Activated effector memory CD4-positive, alpha-beta T cell treated with Interleukin-2 at 50 U/mL for 16 hours (primary cell): ENCODE measurements at regions not wholly inside any gene's neighbourhood (a gene's known extent, or its start where the extent isn't known, plus 50 kb on each side); places are given as distances from the start of the nearest gene placed in this dataset.
"Not testable (repeated sequence)": the region's sequence is repeated elsewhere in the genome, so short reads cannot be mapped to it uniquely, and the experiment has no call there.

Source experiments
- DNase-seq: peaks from one replicate; pipeline ENCODE4 v3.0.0-alpha.2; 2020

- no peak for DNase-seq
Measured at GRCh38 chr12:47367912-47368537, 288.3 kb upstream of the AMIGO2 start.

GRCh38 chr12:47366579-47366978 is 286.8 kb upstream of the AMIGO2 start:
- DNase-seq = no peak

GRCh38 chr12:47366157-47366556 is 286.4 kb upstream of the AMIGO2 start:
- no peak for DNase-seq

GRCh38 chr12:47365443-47366076 is 285.8 kb upstream of the AMIGO2 start:
- DNase-seq = not testable (repeated sequence)

GRCh38 chr12:47364261-47364660 is 284.5 kb upstream of the AMIGO2 start:
- DNase-seq = no peak

GRCh38 chr12:47362126-47362705 is 282.5 kb upstream of the AMIGO2 start:
- DNase-seq = no peak

GRCh38 chr12:47361389-47362021 is 281.7 kb upstream of the AMIGO2 start:
- DNase-seq = peak; percentile 22

- peak; percentile 32 for DNase-seq
Measured at GRCh38 chr12:47360771-47361388, 281.1 kb upstream of the AMIGO2 start.

- DNase-seq = no peak
Measured at GRCh38 chr12:47360093-47360480, 280.3 kb upstream of the AMIGO2 start.

GRCh38 chr12:47359310-47360092 is 279.7 kb upstream of the AMIGO2 start:
- no peak for DNase-seq

GRCh38 chr12:47357006-47357405 is 277.2 kb upstream of the AMIGO2 start:
- not testable (repeated sequence) for DNase-seq

- no peak for DNase-seq
Measured at GRCh38 chr12:47356129-47356700, 276.5 kb upstream of the AMIGO2 start.

- no peak for DNase-seq
Measured at GRCh38 chr12:47353508-47353907, 273.7 kb upstream of the AMIGO2 start.

GRCh38 chr12:47352067-47352466 is 272.3 kb upstream of the AMIGO2 start:
- DNase-seq = no peak

GRCh38 chr12:47351526-47351925 is 271.8 kb upstream of the AMIGO2 start:
- DNase-seq = no peak

GRCh38 chr12:47350062-47350408 is 270.3 kb upstream of the AMIGO2 start:
- no peak for DNase-seq

- DNase-seq = no peak
Measured at GRCh38 chr12:47349137-47350061, 269.6 kb upstream of the AMIGO2 start.

- DNase-seq = no peak
Measured at GRCh38 chr12:47348206-47348605, 268.4 kb upstream of the AMIGO2 start.

- DNase-seq = no peak
Measured at GRCh38 chr12:47346251-47347019, 266.7 kb upstream of the AMIGO2 start.
